T47D (cell line): ENCODE measurements at regions not wholly inside any gene's neighbourhood (a gene's known extent, or its start where the extent isn't known, plus 50 kb on each side); places are given as distances from the start of the nearest gene placed in this dataset.

ENCODE experiments used
- DNase-seq, 2 experiments: peaks; one replicate each; pipeline versions ENCODE4 v3.0.0 to v3.0.0-alpha.2; 2011 to 2012; ENCODE audit warnings: low read depth in 1 of 2, low spot score in 1 of 2
- JUND ChIP-seq: IDR thresholded peaks from 2 replicates; pipeline ENCODE4 v1.6.1; 2012; ENCODE audit warnings: low read depth
- in situ Hi-C: cut with HindIII; loops from 2 replicates; pipeline ENCODE4 v1.10.0; 2016; ENCODE audit warnings: low sequenced_read_pairs, low pct_unique_long_range_greater_than_20kb

DNA sequence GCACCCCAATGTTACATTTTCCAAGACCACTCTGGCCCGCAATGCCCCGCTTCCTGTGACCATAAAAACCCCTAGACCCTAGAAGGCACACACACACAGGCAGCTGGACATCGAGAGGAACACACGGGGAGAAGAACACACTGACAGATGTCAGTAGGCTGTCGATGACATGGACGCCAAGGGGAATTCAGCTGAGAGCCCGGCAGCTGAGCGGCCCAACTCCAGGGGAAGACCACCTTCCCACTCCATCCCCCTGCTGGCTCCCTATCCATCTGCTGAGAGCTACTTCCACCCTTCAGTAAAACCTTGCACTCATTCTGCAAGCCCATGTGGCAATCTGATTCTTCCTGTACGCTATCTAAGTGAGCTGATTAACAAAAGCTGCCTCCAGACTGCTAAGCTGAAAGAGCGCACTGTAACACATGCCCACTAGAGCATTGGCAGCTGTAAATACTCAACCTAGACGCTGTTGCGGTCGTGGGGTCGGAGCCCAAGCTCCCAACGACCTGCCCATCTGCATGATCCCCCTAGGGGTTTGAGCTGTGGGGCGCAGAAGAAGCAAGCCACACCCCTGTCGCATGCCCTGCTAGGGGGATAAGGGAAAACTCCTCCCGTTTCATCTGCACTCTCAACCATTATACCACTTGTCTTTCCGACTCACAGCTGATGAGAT, 843.6 kb upstream of the POT1 start:
- no peak for TF ChIP-seq JUND
- in situ Hi-C loops, result no loop called here
- no peak for DNase-seq

DNA sequence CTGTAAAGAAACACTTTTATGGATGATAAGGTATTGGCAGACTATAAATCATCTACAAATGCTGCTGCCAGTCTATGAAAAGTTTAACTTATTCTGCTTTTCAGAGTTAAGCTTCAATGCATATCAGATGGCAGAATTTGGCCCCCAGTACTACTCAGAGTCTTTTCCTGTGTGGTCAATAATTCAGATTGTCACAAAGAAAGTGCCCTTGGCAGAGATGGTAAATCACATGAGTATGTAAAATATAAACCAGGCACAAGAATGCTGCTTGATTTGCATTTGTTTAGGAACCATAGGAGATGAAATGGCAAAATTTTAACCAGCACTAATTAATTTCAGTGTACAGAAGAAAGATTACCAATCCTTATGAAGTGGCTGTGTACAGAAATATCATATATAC, 818.3 kb upstream of the POT1 start:
- in situ Hi-C loops, result no loop called here
- no peak for TF ChIP-seq JUND
- no peak for DNase-seq

DNA sequence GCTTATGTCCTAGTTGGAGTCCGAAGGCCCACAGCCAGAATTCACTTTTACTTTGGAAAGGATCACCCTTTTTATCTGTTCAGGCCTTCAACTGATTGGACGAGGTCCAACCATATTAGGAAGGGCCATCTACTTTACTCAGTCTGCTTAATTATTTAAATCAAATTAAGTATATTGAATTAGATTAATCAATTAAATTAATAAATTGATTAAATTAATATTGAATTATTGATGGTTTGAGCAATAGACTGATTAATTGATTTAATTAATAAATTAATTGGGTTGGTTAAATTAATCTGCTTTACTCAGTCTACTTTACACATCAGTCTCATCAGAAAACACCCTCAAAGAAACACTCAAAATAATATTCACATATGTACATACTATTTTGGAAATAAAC, 816.9 kb upstream of the POT1 start:
- in situ Hi-C loops, result no loop called here
- no peak for DNase-seq
- no peak for TF ChIP-seq JUND

DNA sequence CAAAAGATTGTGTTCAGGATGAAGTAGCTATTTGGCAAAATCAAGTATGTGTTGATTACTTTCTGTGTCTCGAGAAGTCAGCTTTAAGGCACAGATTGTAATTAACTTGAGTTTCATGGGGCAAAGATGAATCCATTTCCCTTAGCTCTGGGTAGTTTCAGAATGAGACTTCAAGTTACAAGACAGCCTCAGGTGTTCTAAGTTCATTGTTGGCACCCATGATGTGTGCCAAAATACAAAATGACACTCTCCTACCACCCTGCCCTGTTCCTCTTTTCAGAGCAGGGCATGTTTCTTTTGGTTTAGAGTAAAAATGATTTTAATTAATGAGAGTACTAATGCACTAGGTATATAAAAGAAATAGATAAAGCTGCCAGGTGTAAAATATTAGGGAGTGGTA, 797.6 kb upstream of the POT1 start:
- no peak for TF ChIP-seq JUND
- DNase-seq, result no peak
- in situ Hi-C loops, result no loop called here

DNA sequence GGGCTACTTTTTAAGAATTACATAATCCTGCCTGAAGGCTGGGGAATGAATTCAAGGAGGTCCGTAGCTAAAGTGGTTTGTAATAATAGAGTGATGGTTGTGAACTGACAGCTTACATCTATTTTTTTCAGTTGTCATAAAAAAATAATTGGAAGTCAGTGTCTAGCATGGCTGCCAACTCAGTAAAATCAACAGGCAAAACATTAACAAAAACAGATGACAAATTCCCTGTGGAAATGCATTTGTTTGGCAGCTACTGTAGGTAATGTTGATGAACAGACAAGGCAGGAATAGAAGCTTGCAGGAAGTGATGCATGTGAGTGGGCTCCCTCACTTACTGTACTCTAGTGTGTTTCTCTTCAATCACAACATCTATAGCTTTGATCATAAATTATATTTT, 766.0 kb upstream of the POT1 start:
- DNase-seq, result no peak
- no peak for TF ChIP-seq JUND
- in situ Hi-C loops, result no loop called here

DNA sequence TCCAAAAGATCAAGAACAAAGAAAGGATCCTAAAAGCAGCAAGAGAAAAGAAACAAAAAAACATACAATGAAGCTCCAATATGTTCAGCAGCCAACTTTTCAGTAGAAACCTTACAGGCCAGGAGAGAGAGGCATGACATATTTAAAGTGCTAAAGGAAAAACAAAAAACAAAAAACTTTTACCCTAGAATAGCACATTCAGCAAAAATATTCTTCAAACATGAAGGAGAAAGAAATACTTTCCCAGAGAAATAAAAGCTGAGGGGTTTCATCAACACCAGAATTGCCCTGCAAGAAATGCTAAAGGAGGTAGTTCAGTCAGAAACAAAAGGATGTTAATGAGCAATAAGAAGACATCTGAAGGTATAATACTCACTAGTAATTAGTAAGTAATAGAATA, 753.5 kb upstream of the POT1 start:
- in situ Hi-C loops, result no loop called here
- DNase-seq, result no peak
- TF ChIP-seq JUND, result no peak

DNA sequence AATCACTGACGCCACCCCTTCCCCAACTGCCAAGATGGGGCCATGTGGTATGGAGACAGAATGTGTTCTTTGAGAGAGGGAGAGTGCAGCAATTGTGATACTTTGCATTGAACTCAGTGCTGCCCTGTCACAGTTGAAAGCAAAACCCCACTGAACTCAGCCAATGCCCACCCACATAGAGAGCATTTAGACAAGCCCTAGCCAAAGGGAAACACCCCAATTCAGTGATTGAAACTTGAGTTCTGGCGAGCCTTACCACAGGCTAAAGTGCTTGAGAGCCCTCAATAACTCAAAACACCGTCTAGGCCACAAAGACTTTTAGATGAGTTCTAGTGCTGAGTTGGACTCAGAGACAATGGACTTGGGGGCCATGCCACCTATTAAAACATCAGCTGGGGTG, 751.9 kb upstream of the POT1 start:
- in situ Hi-C loops, result no loop called here
- DNase-seq, result no peak
- TF ChIP-seq JUND, result no peak

DNA sequence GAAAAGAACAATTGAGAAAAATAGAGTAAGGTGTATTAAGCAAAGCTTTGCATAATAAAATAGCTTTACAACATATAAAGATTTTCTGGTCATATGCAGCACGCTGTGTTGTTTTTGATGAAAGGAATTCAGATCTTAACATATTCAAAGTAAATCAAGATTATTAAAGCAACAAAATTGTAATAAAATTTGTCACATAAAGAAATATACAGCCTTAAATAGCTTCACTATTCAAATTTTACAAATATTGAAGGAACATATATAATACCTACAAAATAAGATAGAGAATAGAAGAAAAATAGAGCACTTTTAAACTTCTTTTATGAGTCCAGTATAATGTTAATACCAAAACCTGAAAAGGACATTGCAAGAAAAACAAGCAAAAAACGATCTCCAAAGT, 749.1 kb upstream of the POT1 start:
- no peak for TF ChIP-seq JUND
- no peak for DNase-seq
- in situ Hi-C loops, result no loop called here

DNA sequence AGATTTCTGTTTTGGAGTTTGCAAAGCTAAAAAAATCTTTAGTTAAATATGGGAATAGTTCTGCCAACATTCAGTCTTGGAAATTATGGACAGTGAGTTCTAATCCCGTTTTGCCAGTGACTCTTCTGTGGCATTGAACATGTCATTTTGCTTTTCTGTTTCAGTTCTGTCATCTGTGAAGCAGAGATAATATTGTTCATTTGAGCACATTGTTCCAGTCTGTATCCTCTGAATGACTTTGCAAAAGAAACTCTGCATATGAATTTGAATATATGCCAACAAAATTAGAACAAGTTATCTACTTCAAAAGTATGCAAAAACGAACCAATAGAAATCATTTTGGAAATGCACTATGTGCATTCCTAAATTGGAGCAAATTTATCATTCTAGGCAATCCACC, 746.0 kb upstream of the POT1 start:
- TF ChIP-seq JUND, result no peak
- in situ Hi-C loops, result no loop called here
- no peak for DNase-seq

DNA sequence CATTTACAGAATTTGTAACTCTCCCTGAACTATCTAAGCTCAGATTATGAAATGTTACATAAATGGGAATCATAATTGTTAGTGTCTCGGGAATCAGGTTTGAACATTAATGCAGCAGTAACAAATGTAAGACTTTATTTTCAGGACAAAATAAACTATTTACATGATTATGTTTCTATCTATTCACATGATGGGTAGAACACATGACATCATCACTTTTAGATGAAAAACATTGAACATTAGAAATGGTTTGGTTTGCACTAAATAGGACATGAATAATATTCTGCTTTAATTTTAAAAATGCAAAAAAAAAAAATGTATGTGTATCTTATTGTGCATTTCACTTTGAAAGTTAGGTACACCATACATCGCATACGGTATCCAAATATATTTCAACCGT, 745.5 kb upstream of the POT1 start:
- no peak for TF ChIP-seq JUND
- DNase-seq, result no peak
- in situ Hi-C loops, result no loop called here

DNA sequence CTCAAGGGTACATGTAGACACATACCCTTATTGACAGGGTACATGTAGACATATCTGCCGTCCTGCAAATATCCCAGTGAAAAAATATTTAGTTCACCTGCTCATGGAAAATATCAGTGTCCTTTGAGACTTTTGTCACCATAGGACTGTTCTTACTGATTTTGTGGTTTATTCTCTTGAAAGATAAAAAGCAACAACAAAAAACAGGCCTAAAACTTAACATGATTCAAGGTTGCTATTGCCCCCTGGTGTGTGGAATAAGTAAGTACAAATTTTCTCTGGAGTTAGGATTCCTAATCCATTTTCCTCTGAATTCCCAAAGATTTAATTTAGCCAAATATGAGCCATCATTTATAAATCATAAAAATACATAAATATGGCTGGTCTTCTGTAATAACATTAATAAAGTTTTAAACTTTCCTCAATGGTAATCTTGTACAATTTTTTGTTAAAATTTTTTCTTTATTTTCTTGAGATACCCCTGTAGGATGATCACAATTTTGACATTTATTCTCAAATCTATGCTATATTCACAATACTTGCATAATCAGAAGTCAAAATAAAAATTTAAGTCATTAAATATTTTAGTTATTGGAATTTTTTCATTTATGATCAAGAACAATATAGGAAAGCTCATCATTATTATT, 741.4 kb upstream of the POT1 start:
- TF ChIP-seq JUND, result no peak
- in situ Hi-C loops, result no loop called here
- DNase-seq, result peak in 1 of 2 experiments; percentile 28

DNA sequence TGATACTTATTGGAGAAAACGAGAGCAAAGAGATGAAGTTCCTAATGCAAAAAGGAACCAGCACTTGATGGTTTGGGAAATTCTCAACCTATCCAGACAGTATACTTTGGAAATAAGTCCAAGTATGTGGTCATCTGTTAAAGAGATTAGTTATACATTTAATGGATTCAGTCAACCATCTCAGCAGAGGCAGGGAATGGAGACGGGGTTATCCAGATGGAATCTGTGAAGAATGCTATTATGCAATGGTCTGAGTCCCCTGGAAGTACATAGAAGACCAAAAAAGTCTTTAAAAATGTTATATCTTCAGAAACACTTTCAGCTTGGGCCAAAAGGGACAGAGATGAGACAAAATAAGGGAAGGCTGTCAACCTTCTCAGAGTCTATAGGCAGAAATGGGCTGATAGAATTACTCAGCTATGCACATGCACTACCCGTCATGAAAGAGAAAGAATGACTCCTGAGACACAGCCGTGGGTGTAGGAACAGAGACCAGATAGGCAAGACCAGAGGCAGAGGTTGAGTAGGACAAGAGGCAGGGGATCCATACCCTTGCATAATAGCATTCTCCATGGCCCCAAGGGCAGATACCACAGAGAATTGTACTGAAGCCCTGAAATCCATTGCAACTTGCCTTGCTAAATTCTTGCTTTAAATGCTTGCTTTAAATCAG, 738.8 kb upstream of the POT1 start:
- DNase-seq, result no peak
- TF ChIP-seq JUND, result no peak
- in situ Hi-C loops, result no loop called here

DNA sequence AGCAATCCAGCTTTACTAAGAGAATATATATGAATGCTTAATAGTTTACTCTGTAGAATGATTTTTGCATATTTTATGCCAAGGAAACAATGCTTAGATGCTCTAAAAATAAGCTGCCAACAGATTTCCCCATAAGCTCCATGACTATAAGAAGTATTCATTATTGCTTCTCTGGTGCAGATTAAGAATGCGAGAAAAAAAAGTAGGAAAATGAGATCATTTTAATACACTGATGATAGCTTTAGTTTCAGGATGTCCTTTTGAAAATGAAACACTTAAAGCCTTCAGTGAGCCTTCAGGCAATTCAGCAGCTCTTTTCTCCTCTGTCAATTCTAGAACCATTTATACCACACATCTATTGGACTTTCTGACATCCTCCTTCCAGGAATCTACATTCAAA, 735.0 kb upstream of the POT1 start:
- in situ Hi-C loops, result no loop called here
- no peak for TF ChIP-seq JUND
- no peak for DNase-seq

DNA sequence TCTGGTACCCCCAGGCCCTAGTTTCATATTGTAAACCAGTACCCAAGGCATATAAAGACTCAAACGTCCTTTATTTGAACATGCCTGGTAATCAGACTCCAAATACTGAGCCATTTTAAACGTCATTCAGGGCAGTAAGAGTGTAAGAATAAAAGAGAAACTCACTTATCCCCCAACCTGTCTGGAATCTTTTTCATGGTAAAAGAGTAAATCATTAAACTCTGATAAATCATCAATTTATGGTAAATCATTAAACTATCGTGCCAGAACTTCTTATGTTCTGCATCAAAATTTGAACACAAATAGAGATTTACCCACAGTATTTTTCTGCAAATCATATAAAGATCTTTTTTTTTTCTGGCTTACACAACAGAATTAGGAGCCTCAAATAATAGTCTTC, 734.3 kb upstream of the POT1 start:
- in situ Hi-C loops, result no loop called here
- TF ChIP-seq JUND, result no peak
- no peak for DNase-seq
